ENCODE measurements at regions not wholly inside any gene's neighbourhood (a gene's known extent, or its start where the extent isn't known, plus 50 kb on each side); places are given as distances from the start of the nearest gene placed in this dataset.

- no peak for TF ChIP-seq CTCF (IDR thresholded peaks at IDR 0.05)
- no peak for TF ChIP-seq EZH2 (IDR thresholded peaks at IDR 0.05; ENCODE audit: borderline replicate concordance, insufficient read depth, low read depth, low read length, poor library complexity, severe bottlenecking)
Measured at GRCh38 chr3:154678041-154678654, 248.2 kb upstream of the GPR149 start.

Measured in B cell (primary cell).